ENCODE measurements at regions not wholly inside any gene's neighbourhood (a gene's known extent, or its start where the extent isn't known, plus 50 kb on each side); places are given as distances from the start of the nearest gene placed in this dataset.

GRCh38 chrX:9357518-9358114 lies 107.2 kb upstream of the TBL1X start:
- WGBS, 2 donors (ENCODE audit: low coverage in 1 of 2) = 58 to 80% methylated on average over 2 to 7 of the region's 7 CpGs
- no peaks in the 10 kb centered on the region for H3K36me3 ChIP-seq
- TF ChIP-seq POLR2AphosphoS5 (IDR thresholded peaks at IDR 0.05) (no peak), POLR2A (IDR thresholded peaks at IDR 0.05) (no peak), CTCF (IDR thresholded peaks at IDR 0.05) (no peak)
- intact Hi-C loops (cut with DNase I; ENCODE audit: low total_unique reads) = no loop called here
- no peak overlapping the region for H3K4me3 ChIP-seq
- no peaks in the 10 kb centered on the region for H3K9me3 ChIP-seq
- no peaks in the 10 kb centered on the region for H3K27me3 ChIP-seq
- in situ Hi-C loops (cut with MboI; ENCODE audit: low pct_ligation_motif_present in 1 of 4, low pct_unique_long_range_greater_than_20kb in 1 of 4, low sequenced_read_pairs in 3 of 4) = loop anchor here in 1 of 4 donors (10.0 kb wide), 1 partner anchor 97 kb away; no protein-coding TSS in a partner anchor
- no peaks in the 10 kb centered on the region for H3K4me1 ChIP-seq
- no peak overlapping the region for H3K27ac ChIP-seq
- DNase-seq = no peak

DNA sequence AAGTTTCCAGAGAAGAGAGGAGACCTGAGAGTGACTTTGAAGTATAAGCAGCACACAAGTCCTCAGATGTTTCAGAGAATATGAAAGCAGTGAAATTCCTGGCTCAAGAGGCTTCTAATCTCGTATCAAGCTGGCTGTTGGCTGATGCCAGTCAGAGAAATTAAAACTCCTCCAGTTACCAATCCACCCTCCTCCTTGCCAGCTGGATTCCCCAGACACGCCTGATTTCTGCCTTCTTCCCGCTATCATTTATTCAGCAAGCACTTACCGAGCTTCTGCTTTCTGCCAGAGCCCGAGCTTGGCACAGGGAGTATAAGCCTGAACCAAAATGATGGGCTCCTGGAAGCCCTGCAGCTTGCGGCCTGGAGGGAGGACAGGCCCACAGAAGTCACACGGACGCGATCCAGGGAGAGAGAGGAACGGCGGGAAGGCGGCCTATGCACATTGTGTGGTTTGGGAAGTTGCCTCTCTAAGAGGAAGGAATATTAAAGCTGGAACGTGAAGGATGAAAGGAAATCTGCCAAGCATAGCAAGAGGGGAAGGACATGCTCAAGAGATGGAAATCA lies 102.4 kb upstream of the TBL1X start:
- H3K27ac ChIP-seq = no peak overlapping the region
- intact Hi-C loops (cut with DNase I; ENCODE audit: low total_unique reads) = no loop called here
- H3K4me3 ChIP-seq = no peak overlapping the region
- 80% methylated on average over 13 of the region's 13 CpGs; no CpG with 5 or more reads in 1 of the 2 donors for WGBS, 2 donors (ENCODE audit: low coverage in 1 of 2)
- in situ Hi-C loops (cut with MboI; ENCODE audit: low pct_ligation_motif_present in 1 of 4, low pct_unique_long_range_greater_than_20kb in 1 of 4, low sequenced_read_pairs in 3 of 4) = no loop called here
- no peak for DNase-seq
- H3K36me3 ChIP-seq = no peaks in the 10 kb centered on the region
- TF ChIP-seq POLR2A (IDR thresholded peaks at IDR 0.05) (no peak), POLR2AphosphoS5 (IDR thresholded peaks at IDR 0.05) (no peak), CTCF (IDR thresholded peaks at IDR 0.05) (no peak), EP300 (IDR thresholded peaks at IDR 0.05; ENCODE audit: low read depth) (no peak)
- H3K27me3 ChIP-seq = no peaks in the 10 kb centered on the region
- no peaks in the 10 kb centered on the region for H3K4me1 ChIP-seq
- H3K9me3 ChIP-seq = no peaks in the 10 kb centered on the region

- in situ Hi-C loops (cut with MboI; ENCODE audit: low pct_ligation_motif_present in 1 of 4, low pct_unique_long_range_greater_than_20kb in 1 of 4, low sequenced_read_pairs in 3 of 4) (no loop called here), intact Hi-C loops (cut with DNase I; ENCODE audit: low total_unique reads) (no loop called here)
- Histone ChIP-seq H3K27me3 (no peaks in the 10 kb centered on the region), H3K4me3 (no peak overlapping the region), H3K4me1 (no peaks in the 10 kb centered on the region), H3K9me3 (no peaks in the 10 kb centered on the region), H3K36me3 (no peaks in the 10 kb centered on the region), H3K27ac (no peak overlapping the region)
- TF ChIP-seq CTCF (IDR thresholded peaks at IDR 0.05) (no peak), EP300 (IDR thresholded peaks at IDR 0.05; ENCODE audit: low read depth) (no peak), POLR2A (IDR thresholded peaks at IDR 0.05) (no peak), POLR2AphosphoS5 (IDR thresholded peaks at IDR 0.05) (no peak)
- 72% methylated on average over 2 of the region's 2 CpGs; no CpG with 5 or more reads in 1 of the 2 donors for WGBS, 2 donors (ENCODE audit: low coverage in 1 of 2)
- no peak for DNase-seq
Observed at GRCh38 chrX:9367421-9367820, 97.4 kb upstream of the TBL1X start.

GRCh38 chrX:9368262-9368661 lies 96.6 kb upstream of the TBL1X start:
- Histone ChIP-seq H3K27me3 (no peaks in the 10 kb centered on the region), H3K9me3 (no peaks in the 10 kb centered on the region), H3K4me1 (no peaks in the 10 kb centered on the region), H3K36me3 (no peaks in the 10 kb centered on the region), H3K27ac (no peak overlapping the region), H3K4me3 (no peak overlapping the region)
- 80% methylated on average over 6 of the region's 6 CpGs; no CpG with 5 or more reads in 1 of the 2 donors for WGBS, 2 donors (ENCODE audit: low coverage in 1 of 2)
- no peak for DNase-seq
- no peak for TF ChIP-seq POLR2A (IDR thresholded peaks at IDR 0.05)
- no peak for TF ChIP-seq EP300 (IDR thresholded peaks at IDR 0.05; ENCODE audit: low read depth)
- no peak for TF ChIP-seq POLR2AphosphoS5 (IDR thresholded peaks at IDR 0.05)
- no peak for TF ChIP-seq CTCF (IDR thresholded peaks at IDR 0.05)
- in situ Hi-C loops (cut with MboI; ENCODE audit: low pct_ligation_motif_present in 1 of 4, low pct_unique_long_range_greater_than_20kb in 1 of 4, low sequenced_read_pairs in 3 of 4) (no loop called here), intact Hi-C loops (cut with DNase I; ENCODE audit: low total_unique reads) (no loop called here)
